ENCODE measurements at regions not wholly inside any gene's neighbourhood (a gene's known extent, or its start where the extent isn't known, plus 50 kb on each side); places are given as distances from the start of the nearest gene placed in this dataset.

- ChIA-PET CTCF (ENCODE audit: unreplicated experiment) (interaction anchor here (0.6 kb wide), 1 partner anchor 24 kb away, joined by 3 read pairs; no protein-coding TSS in a partner anchor), POLR2A (no interaction called here)
- H3K4me1 ChIP-seq (ENCODE audit: insufficient read depth, low read length, poor library complexity, severe bottlenecking): no peaks in the 10 kb centered on the region
- no peak overlapping the region for H3K4me3 ChIP-seq (ENCODE audit: low read depth, low read length, poor library complexity, severe bottlenecking)
- DNase-seq (ENCODE audit: low spot score): no peak
- no peaks in the 10 kb centered on the region for H3K9me2 ChIP-seq (ENCODE audit: insufficient read depth, low read length)
- H3K4me2 ChIP-seq (ENCODE audit: low read length): no peak overlapping the region
- no peak overlapping the region for H2AFZ ChIP-seq (ENCODE audit: low read length)
- intact Hi-C loops (cut with micrococcal nuclease; ENCODE audit: unreplicated experiment): no loop called here
- no peaks in the 10 kb centered on the region for H4K20me1 ChIP-seq (ENCODE audit: insufficient read depth, low read length)
- TF ChIP-seq EZH2phosphoT487 (IDR thresholded peaks at IDR 0.05; ENCODE audit: borderline replicate concordance, low read depth, low read length): no peak
- no peak for TF ChIP-seq CTCF (conservative IDR thresholded peaks at IDR 0.05; ENCODE audit: low read length)
- no peak overlapping the region for H3K27ac ChIP-seq (ENCODE audit: low read depth, low read length, poor library complexity, severe bottlenecking)
- no peaks in the 10 kb centered on the region for H3K79me2 ChIP-seq (ENCODE audit: insufficient read depth, low read depth, low read length)
- BruUV-seq (replicated peaks): no TSS peak
- no peaks in the 10 kb centered on the region for H3K9me3 ChIP-seq (ENCODE audit: low read length)
- H3K36me3 ChIP-seq (ENCODE audit: insufficient read depth, low read length): no peaks in the 10 kb centered on the region
Observed at GRCh38 chr3:8279886-8280550, 221.6 kb upstream of the LMCD1 start.

GRCh38 chr3:8282541-8283165 is 219.0 kb upstream of the LMCD1 start:
- POLR2A ChIA-PET: no interaction called here
- no peaks in the 10 kb centered on the region for H3K79me2 ChIP-seq (ENCODE audit: insufficient read depth, low read depth, low read length)
- no peaks in the 10 kb centered on the region for H3K9me2 ChIP-seq (ENCODE audit: insufficient read depth, low read length)
- H3K9me3 ChIP-seq (ENCODE audit: low read length): no peaks in the 10 kb centered on the region
- no peaks in the 10 kb centered on the region for H3K4me1 ChIP-seq (ENCODE audit: insufficient read depth, low read length, poor library complexity, severe bottlenecking)
- H3K36me3 ChIP-seq (ENCODE audit: insufficient read depth, low read length): no peaks in the 10 kb centered on the region
- BruUV-seq (replicated peaks): no TSS peak
- no peak overlapping the region for H2AFZ ChIP-seq (ENCODE audit: low read length)
- intact Hi-C loops (cut with micrococcal nuclease; ENCODE audit: unreplicated experiment): no loop called here
- H3K27ac ChIP-seq (ENCODE audit: low read depth, low read length, poor library complexity, severe bottlenecking): no peak overlapping the region
- H4K20me1 ChIP-seq (ENCODE audit: insufficient read depth, low read length): no peaks in the 10 kb centered on the region
- CTCF ChIA-PET (ENCODE audit: unreplicated experiment): no interaction called here
- no peak overlapping the region for H3K4me2 ChIP-seq (ENCODE audit: low read length)
- no peak for DNase-seq (ENCODE audit: low spot score)
- no peak for TF ChIP-seq CTCF (conservative IDR thresholded peaks at IDR 0.05; ENCODE audit: low read length)
- no peak for TF ChIP-seq EZH2phosphoT487 (IDR thresholded peaks at IDR 0.05; ENCODE audit: borderline replicate concordance, low read depth, low read length)
- no peak overlapping the region for H3K4me3 ChIP-seq (ENCODE audit: low read depth, low read length, poor library complexity, severe bottlenecking)

- POLR2A ChIA-PET: no interaction called here
- H3K4me3 ChIP-seq (ENCODE audit: low read depth, low read length, poor library complexity, severe bottlenecking): no peak overlapping the region
- H3K79me2 ChIP-seq (ENCODE audit: insufficient read depth, low read depth, low read length): no peaks in the 10 kb centered on the region
- no peak overlapping the region for H3K4me2 ChIP-seq (ENCODE audit: low read length)
- no peaks in the 10 kb centered on the region for H3K9me2 ChIP-seq (ENCODE audit: insufficient read depth, low read length)
- CTCF ChIA-PET (ENCODE audit: unreplicated experiment): no interaction called here
- TF ChIP-seq EZH2phosphoT487 (IDR thresholded peaks at IDR 0.05; ENCODE audit: borderline replicate concordance, low read depth, low read length): no peak
- no peak for TF ChIP-seq CTCF (conservative IDR thresholded peaks at IDR 0.05; ENCODE audit: low read length)
- no peak for DNase-seq (ENCODE audit: low spot score)
- no TSS peak for BruUV-seq (replicated peaks)
- H3K27ac ChIP-seq (ENCODE audit: low read depth, low read length, poor library complexity, severe bottlenecking): no peak overlapping the region
- no peak overlapping the region for H2AFZ ChIP-seq (ENCODE audit: low read length)
- H3K36me3 ChIP-seq (ENCODE audit: insufficient read depth, low read length): no peaks in the 10 kb centered on the region
- no peaks in the 10 kb centered on the region for H4K20me1 ChIP-seq (ENCODE audit: insufficient read depth, low read length)
- H3K9me3 ChIP-seq (ENCODE audit: low read length): no peaks in the 10 kb centered on the region
- no peaks in the 10 kb centered on the region for H3K4me1 ChIP-seq (ENCODE audit: insufficient read depth, low read length, poor library complexity, severe bottlenecking)
- intact Hi-C loops (cut with micrococcal nuclease; ENCODE audit: unreplicated experiment): no loop called here
Observed at GRCh38 chr3:8283193-8283592, 218.4 kb upstream of the LMCD1 start.

Data from OCI-LY7 (cell line).